MG63 (cell line): ENCODE measurements at regions not wholly inside any gene's neighbourhood (a gene's known extent, or its start where the extent isn't known, plus 50 kb on each side); places are given as distances from the start of the nearest gene placed in this dataset.

ENCODE experiments used
- DNase-seq: peaks from one replicate; pipeline ENCODE4 v3.0.0-alpha.2; 2020
- H3K27me3 ChIP-seq: fragments of 250-450 bp; sonication (Bioruptor Pico); 2 replicates; pipeline ENCODE4 v1.5.1; 2020; ENCODE audit warnings: mild to moderate bottlenecking, moderate library complexity
- H3K36me3 ChIP-seq: fragments of 250-450 bp; sonication (Bioruptor Pico); 2 replicates; pipeline ENCODE4 v1.5.1; 2020; ENCODE audit warnings: mild to moderate bottlenecking, moderate library complexity
- H3K4me3 ChIP-seq: fragments of 250-450 bp; sonication (Bioruptor Pico); 2 replicates; pipeline ENCODE4 v1.5.1; 2020; ENCODE audit warnings: mild to moderate bottlenecking, moderate library complexity
- H3K9me3 ChIP-seq: fragments of 250-450 bp; sonication (Bioruptor Pico); 2 replicates; pipeline ENCODE4 v1.5.1; 2020; ENCODE audit warnings: mild to moderate bottlenecking, moderate library complexity

DNA sequence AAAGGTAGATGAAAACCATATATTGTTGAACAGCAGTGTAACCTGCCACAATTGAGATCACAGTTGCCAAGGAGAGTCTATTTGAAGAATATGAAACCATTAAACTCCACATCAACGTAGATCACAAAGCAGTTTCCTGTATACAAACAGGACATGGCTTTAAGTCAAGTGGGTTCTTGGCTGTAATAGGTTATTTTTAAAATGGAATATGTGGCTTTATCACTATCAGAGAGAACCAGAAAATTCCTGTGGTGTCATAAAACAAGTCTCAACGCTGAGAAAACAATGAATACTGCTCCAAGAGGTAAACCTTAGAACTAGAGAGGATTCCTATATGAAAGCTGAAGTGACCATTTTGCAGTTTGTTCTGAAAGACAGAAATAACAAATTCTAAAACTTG lies 999.7 kb downstream of the CDH11 start:
- Histone ChIP-seq H3K9me3 (no peaks in the 10 kb centered on the region), H3K4me3 (no peak overlapping the region), H3K27me3 (no peaks in the 10 kb centered on the region), H3K36me3 (no peaks in the 10 kb centered on the region)
- no peak for DNase-seq

DNA sequence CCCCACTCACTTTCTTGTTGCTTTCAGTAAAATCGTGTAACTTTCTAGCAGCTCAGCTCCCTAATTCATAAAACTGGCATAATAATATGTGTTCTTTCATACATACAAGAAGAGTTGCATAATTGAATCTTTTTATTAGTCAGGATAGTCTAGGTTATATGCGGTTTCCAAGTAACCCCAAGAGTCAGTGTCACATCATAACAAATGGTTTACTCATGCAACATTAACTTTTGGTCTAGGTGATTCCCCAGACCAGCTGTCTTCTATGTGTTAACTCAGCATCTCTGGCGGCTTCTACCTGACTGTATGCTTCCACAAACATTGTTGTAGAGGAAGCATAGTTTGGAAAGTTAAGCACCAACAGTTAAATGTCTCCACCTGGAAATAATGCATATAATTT lies 1000.4 kb downstream of the CDH11 start:
- no peak for DNase-seq

DNA sequence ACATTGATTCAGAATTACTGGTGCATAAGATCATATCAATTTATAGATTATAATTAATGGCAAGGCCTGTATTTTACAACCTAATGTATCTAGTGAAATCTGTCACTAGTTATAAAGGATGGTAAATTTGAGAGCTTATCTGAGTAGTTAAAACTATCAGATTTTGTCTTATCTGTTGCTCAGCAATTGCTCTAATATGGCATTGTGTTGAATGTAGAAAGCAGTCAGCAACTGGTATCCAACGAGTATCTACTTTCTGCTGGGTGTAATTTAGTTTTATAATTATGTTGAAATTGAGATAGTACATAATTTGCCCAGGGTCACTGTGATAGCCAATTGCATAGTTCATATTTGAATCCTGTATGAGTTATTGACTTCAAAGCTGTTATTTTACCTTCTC lies 1005.7 kb downstream of the CDH11 start:
- H3K9me3 ChIP-seq = no peaks in the 10 kb centered on the region
- H3K4me3 ChIP-seq = no peak overlapping the region
- DNase-seq = no peak
- H3K36me3 ChIP-seq = no peaks in the 10 kb centered on the region
- no peaks in the 10 kb centered on the region for H3K27me3 ChIP-seq

More for the DNA sequence above, 1000.4 kb downstream of the CDH11 start:
- no peaks in the 10 kb centered on the region for H3K9me3 ChIP-seq
- H3K4me3 ChIP-seq = no peak overlapping the region
- H3K36me3 ChIP-seq = no peaks in the 10 kb centered on the region
- H3K27me3 ChIP-seq = no peaks in the 10 kb centered on the region

DNA sequence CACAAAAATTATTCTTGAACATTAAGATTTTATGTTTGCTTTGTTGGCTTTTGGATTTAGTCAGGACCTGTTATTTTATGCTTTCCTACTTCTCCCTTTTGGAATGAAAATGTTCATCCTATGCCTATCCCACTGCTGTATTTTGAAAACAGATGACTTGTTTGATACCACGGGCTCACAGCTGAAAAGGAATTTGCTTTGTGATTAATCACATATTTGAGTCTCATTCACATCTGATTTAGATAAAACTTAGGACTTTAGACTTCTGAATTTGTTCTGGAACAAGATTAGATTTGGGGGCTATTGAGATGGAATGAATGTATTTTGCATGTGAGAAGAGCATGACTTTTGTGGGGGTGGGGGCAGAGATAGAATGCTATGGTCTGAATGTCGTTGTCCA lies 1012.6 kb downstream of the CDH11 start:
- DNase-seq = no peak
- no peaks in the 10 kb centered on the region for H3K27me3 ChIP-seq
- H3K9me3 ChIP-seq = no peaks in the 10 kb centered on the region
- no peaks in the 10 kb centered on the region for H3K36me3 ChIP-seq
- no peak overlapping the region for H3K4me3 ChIP-seq

DNA sequence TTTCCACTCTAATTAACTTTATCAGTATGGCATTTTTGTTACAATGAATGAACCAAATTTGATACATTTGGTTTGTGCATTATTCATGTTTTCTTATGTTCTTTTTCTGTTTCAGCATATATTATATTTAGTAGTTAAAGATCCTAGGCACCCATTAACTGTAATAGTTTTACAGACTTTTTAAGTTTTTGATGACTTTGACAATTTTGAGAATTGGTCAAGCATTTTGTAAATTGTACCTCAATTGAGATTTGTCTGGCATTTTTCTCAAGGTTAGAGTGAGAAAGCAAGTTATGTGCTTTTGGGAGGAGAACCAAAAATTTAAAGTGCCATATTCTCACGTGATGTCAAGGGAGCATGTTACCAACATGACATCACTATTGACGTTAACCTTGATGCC lies 1019.2 kb downstream of the CDH11 start:
- Histone ChIP-seq H3K9me3 (no peaks in the 10 kb centered on the region), H3K27me3 (no peaks in the 10 kb centered on the region), H3K36me3 (no peaks in the 10 kb centered on the region), H3K4me3 (no peak overlapping the region)
- DNase-seq = no peak

DNA sequence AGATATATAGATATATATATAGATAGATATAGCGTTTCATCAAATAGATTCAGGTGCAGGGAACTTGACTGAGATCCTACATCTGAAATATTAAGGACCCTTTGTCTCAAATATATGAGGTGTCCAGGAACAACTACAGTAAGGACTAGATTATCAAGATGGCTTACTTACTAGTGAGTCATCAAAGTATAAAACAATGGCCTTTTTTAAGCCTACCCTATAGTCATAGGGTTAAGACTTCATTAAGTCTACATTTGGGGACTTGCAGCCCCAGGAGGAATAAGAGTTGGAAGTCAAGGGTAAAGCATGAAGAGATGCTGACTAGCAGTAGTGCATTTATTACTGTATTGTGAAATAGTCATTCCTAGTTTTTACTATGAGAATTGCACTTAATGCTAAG lies 1023.4 kb downstream of the CDH11 start:
- DNase-seq = no peak
- H3K27me3 ChIP-seq = no peaks in the 10 kb centered on the region
- H3K36me3 ChIP-seq = no peaks in the 10 kb centered on the region
- no peaks in the 10 kb centered on the region for H3K9me3 ChIP-seq
- no peak overlapping the region for H3K4me3 ChIP-seq

DNA sequence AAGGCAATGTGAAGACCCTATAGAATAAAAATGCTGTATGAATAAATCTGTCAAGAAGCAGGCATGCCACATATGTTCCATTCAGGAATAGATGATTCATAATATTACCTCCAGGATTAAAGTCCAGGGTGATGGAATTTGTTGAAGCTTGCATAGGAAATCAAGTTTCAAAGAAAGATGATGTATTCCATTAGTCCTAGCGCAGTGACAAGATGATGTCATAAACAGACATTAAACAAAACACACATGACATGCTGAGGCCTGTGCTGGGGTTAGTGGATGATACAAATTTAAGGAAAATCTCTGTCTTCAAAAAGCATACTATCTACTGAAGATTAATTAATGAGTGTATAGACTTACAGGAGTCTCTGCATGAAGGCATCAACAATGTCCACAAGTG lies 1025.2 kb downstream of the CDH11 start:
- no peaks in the 10 kb centered on the region for H3K27me3 ChIP-seq
- H3K36me3 ChIP-seq = no peaks in the 10 kb centered on the region
- DNase-seq = no peak
- no peaks in the 10 kb centered on the region for H3K9me3 ChIP-seq
- no peak overlapping the region for H3K4me3 ChIP-seq

DNA sequence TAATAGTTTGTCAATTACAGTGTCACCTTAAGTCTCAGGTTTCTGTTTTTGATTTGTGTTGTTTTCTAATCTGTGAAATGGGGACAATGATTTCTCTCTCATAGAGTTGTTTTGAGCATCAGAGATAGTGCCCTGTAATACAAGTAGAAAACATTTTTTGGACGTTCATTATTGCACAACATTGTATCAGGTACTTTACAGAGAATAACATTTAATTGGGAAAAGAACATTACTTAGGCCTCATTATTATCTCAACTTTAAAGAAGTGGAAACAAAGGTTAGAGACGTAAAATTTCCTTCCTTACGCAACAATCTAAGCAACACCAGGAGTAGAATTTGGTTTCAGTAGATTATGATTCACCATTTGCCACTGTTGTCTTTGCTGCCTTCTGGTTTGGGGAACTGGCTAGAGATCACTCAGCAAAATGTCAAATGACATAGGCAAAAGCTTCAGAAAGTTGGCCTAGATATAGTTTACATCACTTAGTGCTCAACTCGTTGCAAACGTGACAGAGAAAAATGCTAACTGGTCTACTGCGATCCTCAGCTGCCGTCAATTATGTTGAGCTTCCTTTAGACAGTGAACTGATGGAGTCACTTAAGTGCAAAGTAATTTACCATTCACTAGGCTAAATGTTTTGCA lies 1026.8 kb downstream of the CDH11 start:
- H3K36me3 ChIP-seq = no peaks in the 10 kb centered on the region
- no peak overlapping the region for H3K4me3 ChIP-seq
- H3K27me3 ChIP-seq = no peaks in the 10 kb centered on the region
- no peak for DNase-seq
- no peaks in the 10 kb centered on the region for H3K9me3 ChIP-seq

DNA sequence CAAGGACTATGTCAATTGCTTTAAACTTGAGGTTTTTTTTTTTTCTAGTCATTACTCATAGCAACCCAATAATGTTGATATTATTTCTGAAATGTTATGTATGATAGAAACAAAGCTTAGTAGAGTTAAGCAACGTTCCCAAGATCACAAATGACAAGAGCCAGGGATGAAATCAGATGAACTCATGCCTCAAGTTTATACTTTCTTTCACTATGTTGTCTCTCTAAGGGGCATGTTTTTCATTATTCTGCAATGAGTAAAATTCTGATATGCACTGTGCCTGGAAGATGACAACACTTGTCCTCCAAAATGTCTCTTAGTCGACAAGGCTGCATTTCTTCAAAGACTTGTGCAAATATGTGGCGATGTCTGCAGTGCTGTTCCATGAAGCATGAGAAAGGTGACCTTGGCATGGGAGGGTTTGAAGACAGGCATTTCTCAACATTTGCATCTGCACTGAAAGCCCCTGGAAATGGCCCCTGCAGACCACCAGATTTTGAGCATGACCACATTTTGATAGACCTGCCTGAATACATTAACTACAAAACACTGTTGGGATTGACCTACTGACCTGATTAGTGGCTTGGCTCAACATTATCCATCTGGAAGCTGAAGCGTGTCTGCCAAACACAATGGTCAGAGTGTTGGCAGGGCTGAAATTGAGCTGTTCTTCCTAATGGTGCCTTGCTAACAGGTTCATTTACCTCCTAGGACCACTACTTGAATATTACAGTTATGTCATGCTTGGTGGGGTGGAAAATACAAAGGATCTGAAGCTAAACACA lies 1027.5 kb downstream of the CDH11 start:
- H3K36me3 ChIP-seq = no peaks in the 10 kb centered on the region
- H3K9me3 ChIP-seq = no peaks in the 10 kb centered on the region
- no peak for DNase-seq
- no peaks in the 10 kb centered on the region for H3K27me3 ChIP-seq
- H3K4me3 ChIP-seq = no peak overlapping the region

DNA sequence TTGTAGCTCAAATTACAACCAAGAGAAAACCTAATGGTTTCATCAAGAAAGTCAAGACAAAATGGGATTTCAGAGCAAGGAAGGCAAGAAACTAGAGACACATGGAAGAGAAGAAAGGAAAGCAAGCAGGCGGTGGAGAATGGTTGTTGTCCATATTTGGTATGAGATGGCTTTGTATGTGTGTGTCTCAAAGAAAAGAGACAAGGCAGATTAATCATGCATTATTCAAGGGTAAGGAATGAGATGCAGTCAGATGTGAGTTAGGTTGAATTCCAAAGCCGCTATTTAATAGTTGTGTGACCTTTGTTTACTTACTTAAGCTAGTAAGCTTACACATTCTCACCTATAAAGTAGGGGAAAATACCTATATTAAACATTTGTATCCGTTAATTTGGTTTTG lies 1029.6 kb downstream of the CDH11 start:
- H3K9me3 ChIP-seq = no peaks in the 10 kb centered on the region
- no peak overlapping the region for H3K4me3 ChIP-seq
- no peak for DNase-seq
- H3K27me3 ChIP-seq = no peaks in the 10 kb centered on the region
- H3K36me3 ChIP-seq = no peaks in the 10 kb centered on the region

DNA sequence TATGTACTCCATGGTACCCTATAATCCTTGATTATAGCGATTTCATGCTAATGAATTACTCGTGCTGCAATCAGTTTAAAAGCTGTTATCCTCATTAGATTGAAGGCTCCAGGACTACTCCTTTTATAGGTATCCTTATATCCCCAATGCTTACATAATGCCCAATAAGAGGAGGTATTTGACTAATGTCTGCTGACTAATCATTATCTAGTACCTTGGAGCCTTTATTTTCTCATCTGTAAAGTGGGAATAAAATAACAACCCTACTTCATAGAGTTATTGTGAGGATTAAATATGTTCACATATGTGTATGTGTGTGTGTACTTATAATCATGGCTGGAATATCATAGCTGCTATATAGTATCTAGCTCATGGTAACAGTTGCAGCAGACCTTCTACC lies 1031.5 kb downstream of the CDH11 start:
- Histone ChIP-seq H3K9me3 (no peaks in the 10 kb centered on the region), H3K4me3 (no peak overlapping the region), H3K36me3 (no peaks in the 10 kb centered on the region), H3K27me3 (no peaks in the 10 kb centered on the region)
- no peak for DNase-seq

DNA sequence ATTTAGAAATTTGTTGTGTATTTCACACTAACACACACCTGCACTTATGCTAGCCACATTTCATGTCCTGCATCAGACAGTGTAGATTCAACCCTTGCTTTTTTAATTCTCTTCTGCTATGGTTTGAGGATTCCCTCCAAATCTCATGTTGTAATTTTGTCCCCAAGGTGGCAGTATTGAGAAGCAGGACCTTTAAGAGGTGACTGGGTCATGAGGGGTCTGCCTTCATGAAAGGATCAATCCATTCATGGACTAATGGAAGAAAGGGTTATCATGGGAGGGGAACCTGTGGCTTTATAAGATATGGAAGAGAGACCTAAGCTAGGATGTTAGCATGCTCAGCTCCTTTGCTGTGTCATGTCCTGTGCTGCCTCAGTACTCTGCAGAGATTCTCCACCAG lies 1032.2 kb downstream of the CDH11 start:
- H3K9me3 ChIP-seq = no peaks in the 10 kb centered on the region
- no peak for DNase-seq

DNA sequence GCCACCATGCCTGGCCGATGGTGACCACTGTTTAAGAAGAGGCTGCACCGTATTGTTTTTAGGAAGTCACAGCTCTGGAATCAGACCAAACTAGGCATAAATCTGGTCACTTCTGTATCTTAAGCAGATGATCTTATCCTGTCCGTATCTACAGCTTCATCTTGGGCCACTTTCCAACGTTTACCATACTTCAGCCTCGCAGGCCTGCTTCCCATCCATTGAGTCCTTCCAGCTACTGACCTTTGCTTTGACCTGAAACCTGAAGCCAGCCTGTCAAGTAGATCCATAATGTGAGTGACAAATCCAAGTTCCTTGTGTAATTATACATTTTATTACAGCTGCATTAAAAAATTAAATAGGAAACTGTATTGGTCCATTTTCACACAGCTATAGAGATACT lies 1033.0 kb downstream of the CDH11 start:
- Histone ChIP-seq H3K27me3 (no peaks in the 10 kb centered on the region), H3K36me3 (no peaks in the 10 kb centered on the region), H3K4me3 (no peak overlapping the region), H3K9me3 (no peaks in the 10 kb centered on the region)
- DNase-seq = no peak

More for the DNA sequence above, 1032.2 kb downstream of the CDH11 start:
- H3K27me3 ChIP-seq = no peaks in the 10 kb centered on the region
- H3K4me3 ChIP-seq = no peak overlapping the region
- no peaks in the 10 kb centered on the region for H3K36me3 ChIP-seq

DNA sequence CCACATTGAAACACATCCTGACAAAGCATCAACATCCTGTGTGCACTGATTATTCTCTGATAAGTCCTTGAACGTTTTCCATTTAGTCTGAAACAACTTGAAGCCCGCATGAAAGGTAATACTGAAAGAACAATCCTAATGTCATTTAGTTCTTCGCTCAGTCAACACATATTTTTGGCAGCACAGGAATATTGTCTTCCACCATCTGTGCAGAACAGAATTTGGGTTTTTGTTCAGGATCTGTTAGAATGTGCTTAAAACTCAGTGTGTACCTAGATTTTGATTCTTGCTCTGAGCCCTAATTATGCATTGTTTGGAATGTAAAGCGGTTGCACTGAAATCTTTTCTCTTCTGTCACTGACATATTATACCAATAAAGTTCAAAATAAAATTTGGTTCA lies 1036.6 kb downstream of the CDH11 start:
- no peaks in the 10 kb centered on the region for H3K27me3 ChIP-seq
- no peak overlapping the region for H3K4me3 ChIP-seq
- H3K9me3 ChIP-seq = no peaks in the 10 kb centered on the region
- no peak for DNase-seq
- H3K36me3 ChIP-seq = no peaks in the 10 kb centered on the region

DNA sequence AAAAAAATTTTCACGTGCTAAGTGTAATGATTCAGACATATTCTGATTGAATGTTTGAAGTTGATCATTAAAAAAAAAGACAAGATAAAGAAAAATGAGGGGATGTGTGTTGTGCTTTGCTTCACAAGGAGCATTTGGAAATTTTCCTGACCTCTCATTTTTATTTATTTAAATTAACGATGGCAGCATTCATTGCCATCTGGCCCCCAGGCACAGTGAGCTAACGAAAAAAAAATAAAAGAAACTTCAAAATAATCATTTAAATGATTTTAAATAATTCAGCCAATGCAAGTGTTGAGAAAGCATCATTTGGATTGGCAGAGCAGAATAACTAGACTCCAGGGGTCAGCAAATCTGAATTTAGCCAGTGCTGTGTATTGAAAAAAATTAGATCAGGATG lies 1037.2 kb downstream of the CDH11 start:
- Histone ChIP-seq H3K9me3 (no peaks in the 10 kb centered on the region), H3K4me3 (no peak overlapping the region), H3K27me3 (no peaks in the 10 kb centered on the region), H3K36me3 (no peaks in the 10 kb centered on the region)
- DNase-seq = no peak

DNA sequence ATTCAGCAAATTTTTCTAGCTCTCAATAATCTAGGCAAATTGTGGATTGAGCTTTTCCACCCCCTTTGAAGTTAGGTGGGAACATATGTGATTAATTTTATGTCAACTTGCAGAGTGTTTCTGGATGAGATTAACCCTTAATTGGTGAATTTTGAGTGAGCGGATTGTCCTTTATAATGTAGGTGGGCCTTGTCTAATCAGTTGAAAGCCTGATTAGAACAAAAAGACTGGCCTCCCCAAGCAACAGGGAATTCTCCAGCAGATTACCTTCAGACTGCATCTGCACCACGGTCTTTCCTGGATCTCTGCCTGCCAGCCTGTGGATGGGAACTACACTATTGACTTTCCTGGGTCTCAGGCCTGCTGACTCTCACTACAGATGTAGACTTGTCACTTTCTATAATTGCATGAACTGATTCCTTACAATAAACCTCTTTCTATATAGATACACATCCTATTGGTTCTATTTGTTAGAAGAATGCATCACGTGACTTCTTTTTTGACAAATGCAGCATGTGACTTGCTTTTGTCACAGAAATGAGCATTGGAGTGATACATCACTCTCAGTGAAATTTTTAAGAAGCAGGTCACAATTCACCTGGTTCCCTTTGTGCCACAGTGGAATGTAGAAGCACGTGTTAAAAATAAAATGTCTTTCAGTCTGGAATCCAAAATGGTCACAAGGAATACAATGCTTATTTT lies 1038.3 kb downstream of the CDH11 start:
- H3K36me3 ChIP-seq = no peaks in the 10 kb centered on the region
- no peak for DNase-seq
- H3K4me3 ChIP-seq = no peak overlapping the region
- no peaks in the 10 kb centered on the region for H3K9me3 ChIP-seq
- no peaks in the 10 kb centered on the region for H3K27me3 ChIP-seq

DNA sequence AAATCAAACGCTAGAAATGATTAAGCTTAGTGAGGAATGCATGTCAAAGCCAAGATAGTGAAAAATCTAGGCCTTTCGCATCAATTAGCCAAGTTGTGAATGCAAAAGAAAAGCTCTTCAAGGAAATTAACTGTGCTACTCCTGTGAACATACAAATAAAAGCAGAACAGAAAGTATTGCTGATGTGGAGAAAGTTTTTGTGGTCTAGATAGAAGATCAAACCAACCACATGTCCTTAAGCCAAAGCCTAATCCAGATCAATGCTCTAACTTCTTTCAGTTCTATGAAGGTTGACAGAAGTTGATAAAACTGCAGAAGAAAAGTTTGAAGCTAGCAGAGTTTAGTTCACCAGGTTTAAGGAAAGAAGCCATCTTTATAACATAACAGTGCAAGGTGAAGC lies 1044.6 kb downstream of the CDH11 start:
- Histone ChIP-seq H3K9me3 (no peaks in the 10 kb centered on the region), H3K36me3 (no peaks in the 10 kb centered on the region), H3K27me3 (no peaks in the 10 kb centered on the region), H3K4me3 (no peak overlapping the region)
- DNase-seq = no peak

DNA sequence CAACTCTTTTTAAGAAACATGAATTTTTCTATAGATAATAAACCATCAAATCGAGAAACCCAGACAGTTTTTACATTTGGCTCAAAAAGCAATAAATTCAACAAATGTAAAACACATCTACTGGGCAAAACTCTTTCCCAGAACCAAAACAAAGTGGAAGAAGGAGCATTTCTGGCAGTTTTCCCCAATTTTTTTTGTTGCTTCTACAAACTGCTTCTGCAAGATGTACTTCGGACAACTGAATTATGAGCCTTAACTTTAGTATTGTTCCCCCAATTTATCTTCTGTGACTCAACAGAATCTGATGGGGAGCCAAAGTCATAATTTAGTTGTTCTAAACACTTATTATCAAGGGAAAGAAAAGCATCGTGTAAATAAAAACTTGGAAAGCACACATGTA lies 1047.2 kb downstream of the CDH11 start:
- DNase-seq = no peak
- Histone ChIP-seq H3K27me3 (no peaks in the 10 kb centered on the region), H3K9me3 (no peaks in the 10 kb centered on the region), H3K36me3 (no peaks in the 10 kb centered on the region), H3K4me3 (no peak overlapping the region)
